Upper lobe of left lung (tissue), 4 donors: ENCODE measurements at regions not wholly inside any gene's neighbourhood (a gene's known extent, or its start where the extent isn't known, plus 50 kb on each side); places are given as distances from the start of the nearest gene placed in this dataset.

ENCODE experiments used
- POLR2A ChIP-seq, 4 donors: fragments of 450-650 bp; IDR thresholded peaks; one replicate each; pipeline ENCODE4 v1.5.1; 2016 to 2017; ENCODE audit warnings: antibody characterized with exemption in 4 of 4, mild to moderate bottlenecking in 2 of 4
- POLR2AphosphoS5 ChIP-seq, 2 donors: sonication (generic); formaldehyde crosslinking; IDR thresholded peaks; one replicate each; pipeline ENCODE4 v1.5.1; 2017; ENCODE audit warnings: antibody characterized with exemption in 2 of 2
- TF ChIP-seq, protein P1 (sequence below), 6 experiments: fragments of 450-650 bp in 4 of 6; fragments of 200-600 bp in 2 of 6; sonication (generic) in 2 of 6; IDR thresholded peaks; one replicate each; pipeline ENCODE4 v1.5.1; 2016 to 2019; ENCODE audit warnings: antibody characterized with exemption in 6 of 6

DNA sequence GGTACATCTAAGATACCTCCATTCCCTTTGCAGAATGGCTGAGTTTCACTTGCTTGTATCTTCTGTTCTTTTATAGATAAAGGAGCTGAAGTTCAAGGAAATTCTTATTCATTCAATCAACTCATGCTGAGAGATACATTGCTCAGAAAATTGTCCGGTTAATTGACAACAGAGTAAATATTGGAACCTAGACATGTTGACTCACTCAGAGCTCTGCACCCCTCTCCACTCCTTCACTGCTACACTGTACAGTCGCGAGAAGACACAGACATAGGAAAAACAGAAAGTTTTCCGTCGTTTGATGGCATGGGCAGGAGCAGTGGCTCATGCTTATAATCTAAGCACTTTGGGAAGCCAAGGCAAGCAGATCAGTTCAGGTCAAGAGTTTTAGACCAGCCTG, 690.5 kb upstream of the SOX9 start:
- TF ChIP-seq, protein P1, sequence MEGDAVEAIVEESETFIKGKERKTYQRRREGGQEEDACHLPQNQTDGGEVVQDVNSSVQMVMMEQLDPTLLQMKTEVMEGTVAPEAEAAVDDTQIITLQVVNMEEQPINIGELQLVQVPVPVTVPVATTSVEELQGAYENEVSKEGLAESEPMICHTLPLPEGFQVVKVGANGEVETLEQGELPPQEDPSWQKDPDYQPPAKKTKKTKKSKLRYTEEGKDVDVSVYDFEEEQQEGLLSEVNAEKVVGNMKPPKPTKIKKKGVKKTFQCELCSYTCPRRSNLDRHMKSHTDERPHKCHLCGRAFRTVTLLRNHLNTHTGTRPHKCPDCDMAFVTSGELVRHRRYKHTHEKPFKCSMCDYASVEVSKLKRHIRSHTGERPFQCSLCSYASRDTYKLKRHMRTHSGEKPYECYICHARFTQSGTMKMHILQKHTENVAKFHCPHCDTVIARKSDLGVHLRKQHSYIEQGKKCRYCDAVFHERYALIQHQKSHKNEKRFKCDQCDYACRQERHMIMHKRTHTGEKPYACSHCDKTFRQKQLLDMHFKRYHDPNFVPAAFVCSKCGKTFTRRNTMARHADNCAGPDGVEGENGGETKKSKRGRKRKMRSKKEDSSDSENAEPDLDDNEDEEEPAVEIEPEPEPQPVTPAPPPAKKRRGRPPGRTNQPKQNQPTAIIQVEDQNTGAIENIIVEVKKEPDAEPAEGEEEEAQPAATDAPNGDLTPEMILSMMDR (IDR thresholded peaks at IDR 0.05) = no peak
- no peak for TF ChIP-seq POLR2AphosphoS5 (IDR thresholded peaks at IDR 0.05)
- TF ChIP-seq POLR2A (IDR thresholded peaks at IDR 0.05) = no peak
